ENCODE measurements at regions not wholly inside any gene's neighbourhood (a gene's known extent, or its start where the extent isn't known, plus 50 kb on each side); places are given as distances from the start of the nearest gene placed in this dataset.

DNA sequence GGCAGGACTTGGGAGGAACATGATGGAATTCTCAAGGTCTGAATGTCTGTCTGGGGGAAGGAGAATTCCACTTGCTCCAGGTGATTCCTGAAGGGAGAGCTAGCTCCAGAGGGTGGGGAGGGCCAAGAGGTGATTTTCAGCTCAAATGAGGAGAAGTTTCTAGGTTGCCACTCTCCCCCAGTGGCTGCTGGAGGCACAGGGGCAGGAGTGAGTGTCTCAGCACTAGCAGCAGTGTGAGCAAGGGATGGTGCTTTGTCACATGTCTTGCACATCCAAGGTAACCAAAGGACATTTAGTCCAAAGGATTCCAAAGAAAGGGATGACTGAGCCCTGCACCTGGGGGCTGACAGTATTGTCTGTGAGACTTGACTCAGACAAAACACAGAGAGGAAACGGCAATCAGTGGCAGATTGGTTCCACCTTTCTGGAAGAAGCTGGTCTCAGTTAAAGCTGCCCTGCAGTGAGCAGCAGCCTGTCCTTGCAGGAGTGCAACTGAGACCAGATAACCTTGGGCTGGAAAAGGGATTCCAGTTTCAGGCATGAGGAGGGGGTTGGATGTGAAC, 51.2 kb upstream of the PCBD1 start:
- DNase-seq, result no peak

DNA sequence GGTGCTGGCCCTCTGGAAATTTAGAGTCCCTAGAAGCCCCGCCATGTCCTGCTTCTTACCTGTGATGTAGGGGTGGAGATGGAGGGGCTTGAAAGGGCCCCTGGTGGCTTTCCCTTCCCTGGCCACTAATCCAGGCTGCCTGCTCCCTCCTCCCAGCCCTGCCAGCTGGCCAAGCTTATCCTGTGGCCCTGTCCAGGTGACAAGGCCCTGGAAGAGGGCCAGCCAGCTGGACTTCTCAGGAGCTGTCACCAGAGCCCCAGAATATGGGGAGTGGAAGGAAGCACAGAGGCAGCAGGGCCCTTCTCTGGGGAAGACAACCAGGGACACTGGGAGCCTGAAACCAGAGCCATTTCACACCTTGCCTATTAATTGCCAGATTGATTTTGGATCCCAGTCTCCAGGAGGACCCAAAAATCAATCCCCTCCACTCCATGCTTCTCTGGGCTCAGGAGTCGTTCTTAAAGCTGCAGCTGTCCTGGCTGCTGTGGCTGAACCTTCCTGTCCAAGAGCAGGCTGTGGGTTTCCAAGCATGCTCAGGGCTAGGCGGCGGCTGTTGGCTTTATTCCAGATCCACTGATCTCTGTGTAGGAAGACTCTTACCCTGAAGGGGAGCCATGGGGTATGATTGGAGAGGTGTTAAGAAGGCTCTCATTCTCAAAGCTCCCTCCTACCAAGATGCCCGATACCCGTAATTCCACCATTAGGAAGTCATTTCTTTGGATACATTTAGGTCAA, 52.6 kb upstream of the PCBD1 start:
- DNase-seq, result no peak

DNA sequence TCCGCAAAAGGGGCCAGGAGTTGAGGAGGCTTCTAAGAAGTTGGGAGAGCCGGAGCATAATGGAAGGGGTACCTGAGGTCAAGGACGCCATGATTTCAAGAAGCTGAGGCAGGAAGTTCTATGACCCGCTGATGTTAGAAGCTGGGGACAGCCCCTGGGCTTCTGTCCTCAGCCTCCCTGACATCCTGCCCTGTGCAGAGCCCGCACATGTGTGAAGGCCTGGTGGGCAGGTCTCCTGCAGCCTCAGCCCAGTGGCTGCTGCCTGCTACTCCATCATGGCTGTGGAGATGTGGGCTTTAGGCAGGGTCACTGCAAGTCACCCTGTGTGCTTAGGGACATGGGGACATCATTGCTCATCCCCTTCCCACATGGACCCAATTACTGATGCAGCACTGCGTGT, 53.8 kb upstream of the PCBD1 start:
- no peak for DNase-seq

DNA sequence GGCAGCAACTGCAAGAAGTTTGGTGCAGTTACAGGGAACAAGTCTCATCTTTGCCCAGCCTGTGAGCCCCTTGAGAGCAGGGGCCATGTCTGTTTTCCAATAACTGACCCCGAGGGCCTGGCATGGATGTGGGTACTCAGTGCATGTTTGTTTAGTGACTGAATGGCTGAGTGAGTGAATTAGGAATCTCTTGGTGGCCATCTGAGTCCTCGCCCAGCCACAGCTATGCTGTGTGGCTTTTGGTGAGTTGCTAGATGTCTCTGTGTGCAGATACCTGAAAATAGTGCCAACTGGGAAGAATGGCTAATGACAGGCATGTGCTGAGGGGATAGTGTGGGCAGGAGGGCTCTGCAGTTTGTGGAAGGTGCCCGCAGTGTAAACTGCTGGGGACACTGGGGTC, 54.4 kb upstream of the PCBD1 start:
- DNase-seq, result no peak

GRCh38 chr10:70943249-70943648, 54.9 kb upstream of the PCBD1 start:
- no peak for DNase-seq

DNA sequence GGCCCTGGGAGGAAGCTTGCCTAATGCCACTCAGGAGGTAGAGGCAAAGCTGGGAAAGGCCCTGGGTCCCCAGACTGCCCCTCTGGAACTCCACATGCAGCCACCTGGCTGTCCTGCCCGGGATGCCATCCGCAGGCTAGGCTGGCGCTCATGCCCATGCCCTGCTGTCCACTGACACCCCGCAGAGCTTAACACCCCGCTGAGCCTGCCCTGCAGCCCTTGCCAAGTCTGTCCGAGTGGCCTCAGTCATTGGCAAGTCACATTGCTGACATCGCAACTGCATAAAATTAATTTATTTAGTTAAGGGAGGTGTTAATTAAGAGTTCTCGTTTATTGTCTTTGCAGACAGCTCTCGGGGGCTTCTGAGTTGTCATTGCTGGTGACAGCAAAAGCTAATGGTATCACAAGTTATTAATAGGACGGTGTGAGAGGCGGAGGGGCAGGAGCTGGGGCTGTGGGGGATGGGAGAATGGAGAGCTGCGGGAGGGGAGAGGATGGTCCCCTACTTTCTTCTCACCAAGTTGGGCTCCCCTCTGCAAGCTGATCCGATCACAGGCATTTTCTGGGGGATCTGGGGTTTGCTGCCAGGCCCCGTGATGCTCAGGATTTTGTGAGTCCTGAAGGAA, 55.6 kb upstream of the PCBD1 start:
- no peak for DNase-seq

- DNase-seq, result no peak
Observed at GRCh38 chr10:70950037-70950436, 61.7 kb upstream of the PCBD1 start.

DNA sequence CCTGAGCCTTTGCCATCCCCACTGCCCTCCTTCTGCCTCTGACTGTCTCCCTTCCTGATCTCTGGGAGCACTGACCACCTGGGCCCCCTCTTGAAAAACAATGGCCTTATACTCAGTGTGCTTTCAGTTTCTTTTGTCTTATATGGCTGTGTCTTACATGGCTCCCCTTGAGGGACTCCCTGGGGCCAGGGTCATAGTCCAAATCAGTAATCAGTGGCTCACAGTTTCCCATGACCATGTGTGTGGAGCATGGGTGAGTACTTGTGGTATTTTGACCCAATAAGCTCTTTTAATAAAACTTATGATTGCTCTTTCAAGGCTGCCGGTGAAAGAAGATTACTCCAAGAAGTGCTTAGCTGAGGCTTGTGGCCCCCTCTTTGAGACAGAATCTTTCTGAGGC, 62.4 kb upstream of the PCBD1 start:
- DNase-seq, result no peak

GRCh38 chr10:70952401-70952800, 64.0 kb upstream of the PCBD1 start:
- DNase-seq, result no peak

DNA sequence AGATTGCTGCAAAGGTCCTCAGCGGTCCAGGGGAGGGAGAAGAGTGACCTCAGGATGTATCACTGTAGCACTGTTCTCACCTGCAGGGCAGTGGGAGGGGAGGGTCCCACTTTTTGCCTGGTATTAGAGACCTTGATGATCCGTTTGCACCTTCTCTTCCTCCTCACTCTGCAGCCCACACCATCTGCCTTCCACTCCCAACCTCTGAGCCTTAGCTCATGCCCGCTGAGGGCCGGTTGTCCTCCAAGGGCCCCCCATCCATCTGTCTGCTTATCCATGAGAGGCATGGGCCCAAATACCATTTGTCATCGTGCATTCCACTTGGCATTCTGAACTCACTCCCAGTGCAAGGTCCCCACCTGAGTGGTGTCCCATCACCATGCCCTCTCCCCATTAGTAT, 64.6 kb upstream of the PCBD1 start:
- DNase-seq, result no peak

- no peak for DNase-seq
Observed at GRCh38 chr10:70954381-70955176, 66.2 kb upstream of the PCBD1 start.

- no peak for DNase-seq
Observed at GRCh38 chr10:70956029-70956759, 67.8 kb upstream of the PCBD1 start.

DNA sequence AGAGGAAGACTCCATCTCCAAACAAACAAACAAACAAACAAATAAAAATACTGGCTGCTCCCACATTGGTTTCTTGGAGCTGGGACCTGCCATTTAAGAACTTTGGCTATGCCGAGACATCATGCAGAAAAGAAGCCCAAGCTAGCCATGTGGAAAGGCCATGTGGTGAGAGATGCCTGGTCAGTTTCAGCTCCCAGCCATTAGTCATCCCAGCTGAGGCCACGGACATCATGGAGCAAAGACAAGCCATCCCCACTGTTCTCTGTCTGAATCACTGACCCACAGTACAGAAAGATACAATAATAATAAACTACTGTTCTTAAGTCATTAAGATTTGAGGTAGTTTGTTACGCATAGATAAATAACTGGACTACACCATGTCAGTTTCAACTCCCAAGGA, 70.0 kb upstream of the PCBD1 start:
- DNase-seq, result peak; percentile 75

DNA sequence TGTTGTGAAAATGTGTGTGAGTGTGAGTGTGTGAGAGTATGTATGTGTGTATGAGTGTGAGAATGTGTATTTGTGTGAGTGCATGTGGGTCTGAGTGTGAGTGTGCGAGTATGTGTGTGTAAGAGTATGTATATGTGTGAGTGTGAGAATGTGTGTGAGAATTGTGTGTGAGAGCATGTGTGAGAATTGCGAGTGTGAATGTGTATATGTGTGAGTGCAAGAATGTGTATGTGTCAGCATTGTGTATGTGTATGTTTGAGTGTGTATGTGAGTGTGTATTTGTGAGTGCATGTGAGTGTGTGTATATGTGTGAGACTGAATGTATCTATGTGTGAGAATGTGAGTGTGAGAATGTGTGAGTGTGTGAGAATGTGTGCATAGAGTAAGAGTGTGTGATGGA, 72.0 kb upstream of the PCBD1 start:
- DNase-seq, result no peak

DNA sequence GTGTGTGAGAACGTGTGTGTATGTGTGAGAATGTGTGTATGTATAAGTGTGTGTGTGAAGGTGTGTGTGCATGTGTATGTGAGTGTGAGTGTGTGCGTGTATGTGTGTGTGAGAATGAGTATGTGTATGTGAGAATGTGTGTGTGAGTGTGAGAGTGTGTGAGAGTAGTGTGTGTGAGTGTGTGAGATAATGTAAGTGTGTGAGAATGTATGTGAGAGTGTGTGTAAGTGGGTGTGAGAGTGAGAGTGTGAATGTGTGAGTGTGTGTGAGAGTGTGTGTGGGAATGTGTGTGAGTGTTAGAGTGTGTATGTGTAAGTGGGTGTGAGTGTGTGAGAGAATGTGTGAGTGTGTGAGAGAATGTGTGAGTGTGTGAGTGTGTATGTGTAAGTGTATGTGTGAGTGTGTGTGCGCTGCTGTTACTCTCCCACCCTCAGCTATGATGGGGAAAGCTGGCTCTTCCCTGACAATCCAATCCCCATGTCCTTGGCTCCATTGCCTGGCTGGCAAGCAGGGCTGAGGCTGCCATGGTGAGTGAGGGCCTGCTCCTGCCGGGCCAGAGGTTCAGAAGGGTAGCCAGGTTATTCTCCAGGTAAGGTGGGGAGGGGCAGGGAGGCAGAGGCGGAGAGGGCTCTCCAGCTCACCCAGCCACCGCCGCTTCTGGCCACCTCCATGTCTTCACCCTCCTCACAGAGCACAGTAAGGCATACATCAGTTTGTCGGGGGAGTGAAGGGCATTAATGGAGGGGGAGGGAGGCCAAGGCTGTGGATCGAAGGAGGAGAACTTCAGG, 72.6 kb upstream of the PCBD1 start:
- DNase-seq, result no peak

GRCh38 chr10:70962686-70963085, 74.3 kb upstream of the PCBD1 start:
- no peak for DNase-seq

GRCh38 chr10:70963271-70963670, 74.9 kb upstream of the PCBD1 start:
- DNase-seq, result no peak

GRCh38 chr10:70964245-70964644, 75.9 kb upstream of the PCBD1 start:
- no peak for DNase-seq

GRCh38 chr10:70964881-70965280, 76.5 kb upstream of the PCBD1 start:
- no peak for DNase-seq

DNA sequence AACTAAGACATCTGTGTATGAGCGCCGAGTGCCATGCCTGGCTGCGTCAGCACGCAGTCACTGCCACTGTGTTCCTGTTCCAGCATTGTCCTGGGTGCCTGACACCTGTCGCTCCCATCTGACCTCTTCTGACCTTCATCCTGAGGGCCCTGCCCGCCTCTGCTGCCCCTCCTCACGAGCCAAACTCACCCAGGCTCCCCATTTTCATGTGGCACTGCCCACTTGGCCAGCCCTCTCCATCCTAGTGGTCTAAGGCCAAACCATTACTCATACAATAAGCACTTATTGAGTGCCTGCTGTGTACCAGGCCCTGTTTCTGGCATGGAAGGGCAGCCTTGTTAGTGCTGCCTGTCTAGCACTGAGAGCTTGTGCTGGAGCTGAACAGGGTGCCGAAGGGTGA, 77.2 kb upstream of the PCBD1 start:
- DNase-seq, result no peak

DNA sequence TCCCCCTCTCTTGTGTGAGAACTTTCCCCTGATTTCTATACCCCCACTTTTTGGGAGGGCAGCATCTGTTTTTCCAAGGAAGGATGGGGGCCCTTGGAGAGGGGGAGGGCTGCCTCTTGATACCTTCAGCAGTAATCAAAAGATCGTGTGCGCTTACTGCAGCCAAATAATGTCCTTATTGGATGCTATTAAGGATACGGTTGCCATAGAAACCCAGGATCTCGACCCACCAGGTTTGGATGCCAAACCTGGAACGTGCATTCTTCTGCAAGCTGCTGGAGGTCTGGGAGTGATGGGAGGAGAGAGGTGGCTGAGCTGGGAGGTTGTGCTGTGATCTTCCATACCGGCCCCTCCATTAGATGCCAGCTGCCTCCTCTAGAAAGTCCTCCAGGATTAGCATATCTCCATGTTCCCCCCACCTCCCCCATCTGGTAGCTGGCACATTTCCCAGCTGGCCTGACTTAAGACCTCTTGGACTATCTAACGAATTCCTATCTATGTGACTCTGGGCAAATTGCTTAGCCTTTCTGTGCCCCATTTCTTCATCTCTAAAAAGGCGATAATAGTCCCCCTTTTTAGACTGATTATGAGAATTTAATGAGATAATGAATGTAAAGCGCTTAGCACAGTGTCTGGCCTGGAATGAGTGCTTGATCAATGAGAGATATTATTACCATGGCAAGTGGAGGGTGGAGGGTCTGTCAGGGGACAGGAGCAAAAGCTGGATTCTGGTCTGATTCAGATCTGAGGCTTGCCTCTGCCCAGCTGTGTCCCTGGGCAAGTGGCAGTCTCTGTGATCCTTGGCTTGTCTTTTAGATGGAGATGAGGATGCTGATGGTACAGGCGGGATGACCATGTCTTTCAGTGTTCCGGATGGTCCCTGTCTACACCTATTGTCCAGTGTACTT, 78.5 kb upstream of the PCBD1 start:
- DNase-seq, result no peak
